Right ventricle myocardium superior (tissue), 1 donor: ENCODE measurements at regions not wholly inside any gene's neighbourhood (a gene's known extent, or its start where the extent isn't known, plus 50 kb on each side); places are given as distances from the start of the nearest gene placed in this dataset.
A peak's percentile ranks its signal among the peaks of the same experiment; 100 is the strongest.
"Not testable (repeated sequence)": the region's sequence is repeated elsewhere in the genome, so short reads cannot be mapped to it uniquely, and the experiment has no call there.

Experiments used
- ATAC-seq: fragments of 200-7000 bp; cut with Tn5 transposase; one replicate; pipeline ENCODE4 v1.9.1; 2020; ENCODE audit warnings: mild to moderate bottlenecking; ENCODE audit not compliant: poor library complexity
- DNase-seq: peaks from one replicate; pipeline ENCODE4 v3.0.0-alpha.2; 2020
- intact Hi-C: fragments of 100-400 bp; cut with DNase I; formaldehyde crosslinking; loops from one replicate; pipeline ENCODE4 v1.11.2; 2022
- donor health status: DM: no; HTN: yes; CAD: no; lungs with severe emphysema.

DNA sequence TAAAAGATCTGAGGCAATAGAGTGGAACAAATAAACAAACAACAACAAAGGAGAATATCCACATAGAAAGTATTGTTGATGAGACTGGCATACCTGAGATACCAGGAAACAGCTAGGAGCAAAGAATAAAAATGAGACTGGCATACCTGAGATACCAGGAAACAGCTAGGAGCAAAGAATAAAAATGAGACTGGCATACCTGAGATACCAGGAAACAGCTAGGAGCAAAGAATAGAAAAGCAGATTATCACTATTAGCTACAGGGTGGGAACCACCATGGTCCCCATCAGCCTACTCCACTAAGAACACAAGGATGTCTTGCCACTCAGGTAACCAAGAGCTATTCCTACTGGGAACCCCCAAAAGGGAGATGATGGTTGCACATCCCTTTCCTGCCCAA is 230.2 kb upstream of the MMS22L start:
- DNase-seq, intact Hi-C loops, ATAC-seq: not testable (repeated sequence)

DNA sequence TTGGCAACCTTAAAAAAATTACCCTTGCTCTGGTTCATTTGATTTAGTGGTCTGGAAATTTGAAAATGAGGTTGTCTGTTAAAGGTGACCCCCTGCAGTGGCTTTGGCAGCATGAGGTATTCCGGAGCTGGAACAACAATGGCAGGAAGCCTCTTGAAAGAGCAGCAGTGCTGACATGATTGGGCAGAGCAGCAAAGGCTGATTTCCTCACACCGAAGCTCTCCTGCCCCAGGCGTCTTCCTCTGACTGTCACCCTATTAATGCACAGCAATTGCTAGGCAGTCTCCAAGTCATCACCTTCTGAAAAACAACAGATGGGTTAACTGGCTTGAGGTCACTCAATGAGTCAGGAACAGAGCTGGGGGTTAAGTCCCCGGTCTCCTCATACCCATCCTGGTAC is 241.8 kb upstream of the MMS22L start:
- DNase-seq (no peak), ATAC-seq (no peak)
- intact Hi-C loops: no loop called here

DNA sequence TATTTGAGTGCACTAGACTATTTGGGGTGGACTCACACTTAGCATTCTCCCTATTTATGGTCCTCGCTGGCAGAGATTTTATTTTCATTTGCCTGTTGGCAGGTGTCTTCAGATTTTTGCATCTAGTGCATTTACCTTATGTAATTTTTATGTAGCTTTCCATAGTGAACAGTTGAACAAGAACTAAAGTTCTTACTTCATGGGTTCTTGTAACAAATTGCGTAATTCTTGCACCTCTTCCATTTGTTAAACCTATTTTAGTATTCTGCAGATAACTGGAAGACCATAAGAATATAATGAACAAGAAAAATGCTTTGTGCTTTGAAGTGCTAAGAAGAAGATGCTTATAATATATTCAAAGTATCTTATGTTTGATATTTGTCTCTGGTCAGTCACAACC is 252.8 kb upstream of the MMS22L start:
- no peak for ATAC-seq
- intact Hi-C loops: no loop called here
- no peak for DNase-seq

DNA sequence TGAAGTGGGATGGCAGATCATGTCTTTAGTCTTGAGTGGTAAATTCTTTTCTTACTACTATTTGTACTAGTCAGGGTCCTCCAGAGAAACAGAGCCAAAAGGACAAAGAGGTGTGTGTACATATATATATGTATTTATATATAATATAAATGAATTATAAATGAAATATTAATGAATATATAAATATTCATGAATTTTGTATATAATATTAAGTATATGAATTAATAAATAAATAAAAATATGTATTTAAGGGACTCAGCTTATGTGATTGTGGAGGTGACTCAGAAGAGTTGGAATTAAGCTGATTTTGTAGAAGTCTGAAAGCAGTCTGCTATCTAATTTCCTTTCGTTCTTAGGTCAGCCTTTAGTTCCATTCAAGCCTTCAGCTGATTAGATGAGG is 265.3 kb upstream of the MMS22L start:
- intact Hi-C loops: no loop called here
- no peak for ATAC-seq

DNA sequence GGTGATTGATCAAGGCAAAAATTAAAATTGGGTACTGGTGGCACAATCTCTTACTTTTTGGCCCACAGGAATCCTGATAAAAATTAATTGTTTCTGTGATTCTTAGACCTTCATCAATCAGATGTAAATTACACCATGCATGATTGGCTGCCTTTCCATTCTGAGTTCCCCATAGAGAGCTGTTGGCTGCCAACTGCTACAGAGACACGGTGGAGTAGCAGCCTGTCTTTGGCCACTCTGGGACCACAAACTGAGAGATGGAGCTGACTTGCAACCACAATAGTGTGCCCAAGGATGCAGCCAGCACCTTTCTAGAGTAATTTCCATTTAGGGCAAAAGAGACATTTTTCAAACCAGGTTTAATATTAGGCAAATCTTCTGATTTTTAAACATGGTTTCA is 274.3 kb upstream of the MMS22L start:
- no peak for ATAC-seq
- intact Hi-C loops: no loop called here
- DNase-seq: no peak

More for the DNA sequence above, 265.3 kb upstream of the MMS22L start:
- DNase-seq: no peak

DNA sequence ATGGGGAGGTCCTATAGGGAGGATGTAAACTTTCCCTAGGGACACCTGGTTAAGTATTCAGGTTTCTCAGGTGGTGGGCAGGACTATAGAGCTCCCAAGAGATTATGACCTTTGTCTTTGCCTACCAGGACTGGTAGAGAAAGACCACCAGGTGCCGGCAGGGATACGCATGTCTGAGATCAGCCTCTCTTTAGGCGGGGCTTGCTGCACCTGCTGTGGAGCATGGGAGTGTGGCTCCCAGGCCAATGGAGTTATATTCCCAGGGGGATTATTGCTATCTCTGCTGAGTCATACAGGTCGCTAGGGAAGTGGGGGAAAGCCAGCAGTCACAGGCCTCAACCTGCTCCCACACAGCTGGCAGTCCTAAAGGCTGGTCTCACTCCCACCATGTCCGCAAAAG is 280.5 kb upstream of the MMS22L start:
- DNase-seq: no peak
- no peak for ATAC-seq
- intact Hi-C loops: no loop called here

DNA sequence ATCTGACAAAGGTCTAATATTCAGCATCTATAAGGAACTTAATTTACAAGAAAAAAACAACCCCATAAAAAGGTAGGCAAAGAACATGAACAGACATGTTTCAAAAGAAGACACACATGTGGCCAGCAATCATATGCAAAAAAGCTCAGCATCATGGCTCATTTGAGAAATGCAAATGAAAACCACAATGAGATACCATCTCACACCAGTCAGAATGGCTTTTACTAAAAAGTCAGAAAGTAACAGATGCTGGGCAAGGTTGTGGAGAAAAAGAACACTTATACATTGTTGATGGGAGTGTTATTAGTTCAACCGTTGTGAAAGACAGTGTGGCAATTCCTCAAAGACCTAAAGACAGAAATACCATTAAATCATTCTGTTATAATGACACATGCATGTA is 289.9 kb upstream of the MMS22L start:
- intact Hi-C loops: no loop called here
- no peak for ATAC-seq
- no peak for DNase-seq

DNA sequence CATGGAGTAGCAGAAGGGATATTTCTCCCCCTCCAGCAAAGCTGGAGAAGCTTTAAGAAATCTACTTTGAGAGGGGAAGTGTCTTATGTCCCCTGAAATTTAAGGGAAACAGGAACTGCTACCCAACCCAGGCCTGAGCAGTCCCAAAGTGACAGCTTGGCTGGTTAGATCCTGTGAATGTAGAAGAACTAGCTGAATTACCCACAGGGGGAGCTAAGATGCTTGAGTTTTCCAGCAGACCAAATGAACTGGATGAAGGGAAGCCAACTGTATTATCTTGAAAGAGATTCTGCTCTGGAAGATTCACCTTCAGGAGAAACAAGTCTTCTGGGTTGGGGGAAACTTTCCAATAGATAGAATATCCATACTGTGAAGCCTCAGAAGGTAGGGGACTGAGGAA is 303.3 kb upstream of the MMS22L start:
- intact Hi-C loops: no loop called here
- no peak for DNase-seq
- ATAC-seq: no peak

DNA sequence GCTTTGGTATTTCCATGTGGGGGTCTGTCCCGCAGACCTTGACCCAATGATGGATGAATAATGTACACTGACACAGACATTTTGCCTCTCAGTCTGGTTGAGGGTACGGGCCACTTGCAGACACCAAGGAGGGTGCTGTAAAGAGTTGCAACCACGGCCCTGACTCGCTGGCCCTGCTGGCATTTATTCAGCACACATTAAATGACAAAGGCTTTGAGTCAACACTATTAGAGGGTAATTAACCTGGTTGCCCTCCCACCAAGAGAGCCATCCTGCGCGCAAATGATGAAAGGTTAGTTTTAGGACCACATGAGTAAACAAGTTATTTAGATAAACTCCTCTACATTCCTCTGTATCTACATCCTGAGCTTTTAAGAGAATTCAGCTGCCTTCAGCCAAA is 308.9 kb upstream of the MMS22L start:
- DNase-seq (no peak), ATAC-seq (no peak)
- intact Hi-C loops: no loop called here

DNA sequence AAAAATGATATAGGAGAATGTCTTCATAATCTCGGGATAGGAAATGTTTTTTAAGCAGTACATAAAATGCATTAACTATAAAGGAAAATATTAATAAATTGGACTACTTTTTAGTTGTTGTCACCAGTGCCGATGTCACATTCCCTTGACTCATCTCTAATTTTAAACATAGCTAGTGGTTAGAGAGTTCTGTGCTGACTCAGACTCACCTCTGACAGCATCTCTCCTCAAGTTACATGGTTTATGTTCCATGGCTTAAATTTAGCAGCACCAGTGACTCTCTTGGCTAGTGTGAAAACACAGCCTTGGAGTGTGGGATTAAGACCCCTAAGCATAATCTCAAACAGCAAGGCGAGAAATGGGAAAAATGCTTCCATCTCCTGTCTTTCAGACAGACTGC is 311.8 kb upstream of the MMS22L start:
- intact Hi-C loops: no loop called here
- ATAC-seq (peak; percentile 91), DNase-seq (no peak)

DNA sequence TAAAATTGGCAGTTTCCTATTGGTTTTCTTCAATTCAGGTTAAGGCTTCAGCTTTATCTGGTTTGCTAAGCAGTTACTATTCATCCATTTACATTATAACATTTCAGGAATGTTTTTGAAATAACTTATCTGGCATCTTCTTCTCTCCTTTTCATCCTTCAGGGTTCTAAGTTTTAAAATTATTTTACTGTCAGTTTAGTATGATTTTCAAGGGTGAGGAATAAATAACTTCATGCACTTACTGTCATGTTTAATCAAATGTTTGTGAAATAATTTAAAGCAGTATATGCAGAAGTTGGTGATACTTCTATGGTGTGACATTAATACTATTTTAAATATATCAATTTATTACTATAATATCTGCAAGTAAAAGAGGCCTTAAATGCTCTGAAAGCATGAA is 338.1 kb upstream of the MMS22L start:
- intact Hi-C loops: no loop called here
- no peak for DNase-seq
- ATAC-seq: no peak

DNA sequence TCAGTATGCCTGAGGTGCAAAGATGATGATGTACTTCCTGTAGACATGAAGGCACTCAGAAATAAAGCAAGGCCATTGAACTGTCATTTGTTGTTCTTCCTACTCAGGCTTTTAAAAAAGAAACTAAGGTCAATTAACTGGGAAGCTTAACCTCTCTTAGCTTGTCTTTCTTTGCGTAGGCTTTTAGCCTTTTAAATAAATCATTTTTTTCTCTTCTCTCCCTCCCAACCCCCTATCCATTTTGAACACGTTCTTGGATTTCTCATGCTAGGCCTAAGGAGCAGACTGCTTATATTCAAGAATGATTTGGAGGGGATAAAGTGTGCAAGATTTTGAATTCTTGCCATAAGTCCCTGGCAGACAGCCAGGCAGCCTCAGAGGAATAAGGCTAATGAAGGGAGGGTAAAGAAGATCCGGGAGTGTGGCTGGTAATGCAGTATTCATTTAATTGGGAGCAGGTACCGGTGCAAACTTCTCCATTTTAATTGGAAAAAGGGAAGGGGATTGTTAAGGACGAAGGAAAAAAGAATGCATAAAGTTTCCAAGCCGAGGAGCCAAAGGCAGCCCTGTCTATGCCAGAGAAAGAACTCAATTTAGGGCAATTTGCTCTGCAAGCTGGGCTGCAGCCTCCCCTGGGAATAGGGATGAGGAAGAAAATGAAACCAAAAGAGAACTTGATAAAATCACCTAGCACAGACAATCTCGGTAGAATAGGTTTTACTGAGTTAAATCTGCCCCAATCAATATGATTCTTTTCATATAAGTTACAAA is 343.8 kb upstream of the MMS22L start:
- intact Hi-C loops: no loop called here
- ATAC-seq (no peak), DNase-seq (peak; percentile 22)

DNA sequence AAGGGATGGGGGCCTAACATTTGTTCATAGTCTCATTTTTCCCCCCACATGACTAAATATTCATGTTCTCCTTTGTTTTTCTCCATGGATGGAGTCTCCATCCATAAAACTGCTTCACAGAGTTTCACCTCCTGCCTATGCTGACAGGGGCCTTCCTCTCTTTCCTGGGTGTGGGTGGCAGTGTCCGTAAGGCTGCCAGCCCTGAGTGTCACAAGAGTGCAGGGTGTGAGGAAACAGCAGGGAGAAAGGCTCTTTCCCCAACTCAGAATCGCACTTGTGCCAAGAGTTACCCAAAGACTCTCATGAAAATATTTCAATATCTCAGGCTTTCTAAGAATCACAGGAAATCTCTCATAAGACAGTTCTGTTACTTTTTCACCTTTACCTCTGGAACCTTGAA is 346.2 kb upstream of the MMS22L start:
- DNase-seq: no peak

DNA sequence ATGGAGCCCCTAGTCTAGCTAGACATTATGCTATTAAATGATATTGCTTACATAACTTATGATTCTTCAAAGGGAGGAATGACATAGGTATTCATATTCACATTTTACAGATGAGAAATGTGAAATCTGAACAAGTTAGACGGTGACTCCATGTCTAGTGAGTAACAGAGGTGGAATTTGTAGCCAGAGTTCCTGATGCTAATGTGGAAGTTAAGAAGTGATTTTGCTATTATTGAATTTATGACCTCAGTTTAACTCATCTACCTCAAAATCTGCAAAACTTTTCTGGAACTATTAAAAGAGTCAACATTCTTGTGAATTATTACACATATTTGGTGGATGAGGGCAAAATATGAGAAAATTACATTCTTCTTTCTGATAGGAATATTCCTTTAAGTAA is 347.6 kb upstream of the MMS22L start:
- DNase-seq: no peak
- intact Hi-C loops: no loop called here
- no peak for ATAC-seq

More for the DNA sequence above, 346.2 kb upstream of the MMS22L start:
- ATAC-seq: no peak
- intact Hi-C loops: no loop called here

DNA sequence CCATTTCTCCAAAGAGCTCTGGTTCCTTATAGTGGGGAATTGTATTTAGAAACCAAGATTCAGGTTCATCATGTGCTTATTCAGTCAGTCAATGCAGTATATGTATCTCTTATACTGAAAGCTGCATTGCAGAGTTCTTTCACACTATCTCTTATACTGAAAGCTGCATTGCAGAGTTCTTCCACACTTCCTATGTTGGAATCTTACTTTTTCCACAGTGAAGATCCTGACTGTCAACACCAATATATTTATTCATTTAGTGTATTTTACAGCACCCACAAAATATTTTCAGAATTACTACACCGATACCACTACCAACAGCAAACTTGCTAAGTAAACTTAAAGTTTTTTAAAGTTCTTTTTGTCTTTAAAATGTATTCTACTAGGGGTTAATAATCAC is 349.3 kb upstream of the MMS22L start:
- ATAC-seq: no peak
- intact Hi-C loops: no loop called here

DNA sequence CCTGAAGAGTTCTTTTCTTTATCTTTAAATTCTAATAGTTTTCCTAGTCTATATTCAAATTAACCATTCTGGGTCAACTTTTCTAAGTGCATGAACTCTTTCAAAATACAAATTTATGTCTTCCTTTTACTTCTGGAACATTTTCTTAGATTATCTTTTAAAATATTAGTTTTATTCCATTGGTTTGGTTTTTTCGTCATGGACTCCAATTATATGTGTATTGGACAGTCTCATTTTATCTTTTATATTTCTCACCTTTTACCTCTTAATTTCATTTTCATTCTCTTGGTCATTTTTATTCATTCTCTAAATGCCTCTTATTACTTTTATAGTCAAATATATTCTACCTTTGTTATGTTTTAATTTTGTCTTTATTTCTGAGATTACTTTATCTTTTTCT is 356.7 kb upstream of the MMS22L start:
- DNase-seq (no peak), ATAC-seq (no peak)
- intact Hi-C loops: no loop called here

More for the DNA sequence above, 349.3 kb upstream of the MMS22L start:
- no peak for DNase-seq

DNA sequence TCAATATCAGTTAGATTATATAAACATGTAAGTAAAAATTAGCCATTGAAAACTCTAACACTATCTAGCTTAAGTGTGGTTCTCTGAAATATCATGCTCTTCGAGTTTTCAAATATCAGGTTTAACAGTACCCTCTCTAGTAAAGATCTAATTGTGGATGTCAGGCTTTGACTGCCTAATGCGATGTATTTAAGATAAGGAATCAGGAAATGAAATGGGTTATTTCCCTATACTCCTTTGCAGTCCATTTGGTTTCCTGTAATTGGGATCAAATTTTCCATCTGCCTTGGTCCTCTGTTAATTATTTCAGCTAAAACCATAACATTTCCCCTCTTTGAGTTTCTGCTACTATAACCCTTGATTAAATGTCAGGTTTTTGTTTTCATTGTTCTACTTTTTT is 361.3 kb upstream of the MMS22L start:
- ATAC-seq: no peak
- no peak for DNase-seq
- intact Hi-C loops: no loop called here

DNA sequence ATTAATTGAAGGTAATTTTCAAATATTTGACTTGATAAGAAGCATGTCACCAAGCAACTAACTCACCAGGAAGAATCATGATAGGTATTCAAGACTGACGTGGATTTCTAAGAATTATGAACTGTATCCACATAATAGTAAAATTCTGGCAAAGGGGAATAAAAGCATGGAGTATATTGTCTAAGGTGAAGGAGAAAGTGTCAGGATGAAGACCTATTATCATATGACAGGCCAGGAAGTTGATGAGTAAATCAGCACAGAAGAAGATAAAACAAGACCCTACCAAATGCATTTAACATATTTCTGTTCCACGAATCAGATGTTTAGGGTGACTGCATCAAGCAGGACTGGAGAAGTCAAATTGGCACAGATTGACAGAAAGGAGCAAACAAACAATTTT is 362.7 kb upstream of the MMS22L start:
- intact Hi-C loops: no loop called here
- ATAC-seq (no peak), DNase-seq (no peak)

DNA sequence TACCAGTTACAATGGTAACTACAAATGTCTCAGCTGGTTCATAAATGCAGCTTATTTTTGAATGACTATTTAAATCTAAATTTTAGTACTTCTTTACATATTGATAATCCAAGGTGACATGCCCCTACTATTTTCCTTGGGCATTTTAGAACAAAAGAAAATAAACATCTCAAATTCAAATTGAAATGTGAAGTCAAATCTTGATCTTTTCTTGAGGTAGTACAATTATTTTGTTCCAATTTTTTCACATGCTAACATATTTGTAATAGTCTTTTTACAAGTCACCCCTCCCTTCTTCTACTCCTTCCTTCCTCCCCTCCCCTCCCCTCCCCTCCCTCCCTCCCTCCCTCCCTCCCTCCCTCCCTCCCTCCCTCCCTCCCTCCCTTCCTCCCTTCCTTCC is 370.1 kb upstream of the MMS22L start:
- intact Hi-C loops: no loop called here
- ATAC-seq (no peak), DNase-seq (no peak)

DNA sequence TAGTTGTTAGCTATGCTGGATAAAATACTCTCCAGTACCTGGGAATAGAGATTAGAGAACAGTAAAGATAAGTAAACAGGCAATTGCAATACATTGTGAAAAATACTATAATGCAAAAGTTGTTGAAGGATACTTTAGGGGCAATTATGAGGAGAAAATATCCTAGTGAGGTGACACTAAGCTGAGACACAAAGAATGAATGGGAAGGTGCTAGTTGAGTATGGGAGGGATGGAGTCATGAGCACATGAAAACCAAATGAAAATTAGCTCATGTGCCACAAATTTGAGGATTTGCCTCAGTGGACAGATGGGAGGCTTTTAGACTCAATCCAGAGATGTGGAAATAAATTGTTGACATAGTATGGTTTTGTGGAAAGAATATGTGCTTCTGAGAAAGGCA is 370.5 kb upstream of the MMS22L start:
- ATAC-seq: no peak

DNA sequence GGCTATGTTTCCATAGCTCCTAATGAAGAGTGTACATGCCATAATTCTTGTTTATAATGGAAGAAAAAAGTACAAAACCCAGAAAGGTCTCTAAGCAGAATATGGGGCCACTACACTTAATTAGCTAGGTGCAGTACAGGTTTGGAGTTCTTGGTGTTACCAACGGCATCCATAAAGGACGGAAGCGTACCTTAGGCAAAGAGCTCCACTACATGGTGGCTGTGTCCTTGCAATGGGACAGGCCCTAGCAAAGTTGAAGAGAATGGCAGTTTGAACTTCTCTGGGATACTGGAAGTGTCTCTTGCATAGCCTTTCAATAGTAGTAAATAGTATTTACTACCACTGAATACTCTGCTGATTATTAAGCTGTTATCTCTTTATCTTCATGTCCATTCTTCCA is 371.7 kb upstream of the MMS22L start:
- intact Hi-C loops: no loop called here
- ATAC-seq: no peak
- DNase-seq: no peak

More for the DNA sequence above, 370.5 kb upstream of the MMS22L start:
- no peak for DNase-seq
- intact Hi-C loops: no loop called here
